ENCODE measurements at regions not wholly inside any gene's neighbourhood (a gene's known extent, or its start where the extent isn't known, plus 50 kb on each side); places are given as distances from the start of the nearest gene placed in this dataset.
A peak's percentile ranks its signal among the peaks of the same experiment; 100 is the strongest.

GRCh38 chr14:84885061-84885460, 644.9 kb upstream of the FLRT2 start:
- TF ChIP-seq EZH2 (IDR thresholded peaks at IDR 0.05; ENCODE audit: low read depth, unreplicated experiment) (no peak), CTCF (conservative IDR thresholded peaks at IDR 0.05; ENCODE audit: low read depth in 2 of 2) (no peak), ZNF462 (CRISPR knock-in tag; IDR thresholded peaks at IDR 0.05) (peak; percentile 60; the same call in 1 of the 2 replicates), EZH2phosphoT487 (IDR thresholded peaks at IDR 0.05; ENCODE audit: unreplicated experiment) (no peak), NANOG (IDR thresholded peaks at IDR 0.05; ENCODE audit: borderline replicate concordance) (no peak), ZNF114 (CRISPR knock-in tag; IDR thresholded peaks at IDR 0.05) (no peak), POLR2AphosphoS5 (IDR thresholded peaks at IDR 0.05; ENCODE audit: low read depth) (no peak), CREB1 (CRISPR knock-in tag; IDR thresholded peaks at IDR 0.05; ENCODE audit: low read depth) (no peak), STAT1 (IDR thresholded peaks at IDR 0.05; ENCODE audit: unreplicated experiment) (no peak), JUNB (IDR thresholded peaks at IDR 0.05; ENCODE audit: unreplicated experiment) (no peak)
- TF ChIP-seq, protein P1, sequence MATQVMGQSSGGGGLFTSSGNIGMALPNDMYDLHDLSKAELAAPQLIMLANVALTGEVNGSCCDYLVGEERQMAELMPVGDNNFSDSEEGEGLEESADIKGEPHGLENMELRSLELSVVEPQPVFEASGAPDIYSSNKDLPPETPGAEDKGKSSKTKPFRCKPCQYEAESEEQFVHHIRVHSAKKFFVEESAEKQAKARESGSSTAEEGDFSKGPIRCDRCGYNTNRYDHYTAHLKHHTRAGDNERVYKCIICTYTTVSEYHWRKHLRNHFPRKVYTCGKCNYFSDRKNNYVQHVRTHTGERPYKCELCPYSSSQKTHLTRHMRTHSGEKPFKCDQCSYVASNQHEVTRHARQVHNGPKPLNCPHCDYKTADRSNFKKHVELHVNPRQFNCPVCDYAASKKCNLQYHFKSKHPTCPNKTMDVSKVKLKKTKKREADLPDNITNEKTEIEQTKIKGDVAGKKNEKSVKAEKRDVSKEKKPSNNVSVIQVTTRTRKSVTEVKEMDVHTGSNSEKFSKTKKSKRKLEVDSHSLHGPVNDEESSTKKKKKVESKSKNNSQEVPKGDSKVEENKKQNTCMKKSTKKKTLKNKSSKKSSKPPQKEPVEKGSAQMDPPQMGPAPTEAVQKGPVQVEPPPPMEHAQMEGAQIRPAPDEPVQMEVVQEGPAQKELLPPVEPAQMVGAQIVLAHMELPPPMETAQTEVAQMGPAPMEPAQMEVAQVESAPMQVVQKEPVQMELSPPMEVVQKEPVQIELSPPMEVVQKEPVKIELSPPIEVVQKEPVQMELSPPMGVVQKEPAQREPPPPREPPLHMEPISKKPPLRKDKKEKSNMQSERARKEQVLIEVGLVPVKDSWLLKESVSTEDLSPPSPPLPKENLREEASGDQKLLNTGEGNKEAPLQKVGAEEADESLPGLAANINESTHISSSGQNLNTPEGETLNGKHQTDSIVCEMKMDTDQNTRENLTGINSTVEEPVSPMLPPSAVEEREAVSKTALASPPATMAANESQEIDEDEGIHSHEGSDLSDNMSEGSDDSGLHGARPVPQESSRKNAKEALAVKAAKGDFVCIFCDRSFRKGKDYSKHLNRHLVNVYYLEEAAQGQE (IDR thresholded peaks at IDR 0.05; ENCODE audit: unreplicated experiment): no peak
- TF ChIP-seq, protein P2, sequence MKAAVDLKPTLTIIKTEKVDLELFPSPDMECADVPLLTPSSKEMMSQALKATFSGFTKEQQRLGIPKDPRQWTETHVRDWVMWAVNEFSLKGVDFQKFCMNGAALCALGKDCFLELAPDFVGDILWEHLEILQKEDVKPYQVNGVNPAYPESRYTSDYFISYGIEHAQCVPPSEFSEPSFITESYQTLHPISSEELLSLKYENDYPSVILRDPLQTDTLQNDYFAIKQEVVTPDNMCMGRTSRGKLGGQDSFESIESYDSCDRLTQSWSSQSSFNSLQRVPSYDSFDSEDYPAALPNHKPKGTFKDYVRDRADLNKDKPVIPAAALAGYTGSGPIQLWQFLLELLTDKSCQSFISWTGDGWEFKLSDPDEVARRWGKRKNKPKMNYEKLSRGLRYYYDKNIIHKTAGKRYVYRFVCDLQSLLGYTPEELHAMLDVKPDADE (IDR thresholded peaks at IDR 0.05): no peak

Data from GM23338 (cell line).